HG03095 (cell line): ENCODE measurements at regions not wholly inside any gene's neighbourhood (a gene's known extent, or its start where the extent isn't known, plus 50 kb on each side); places are given as distances from the start of the nearest gene placed in this dataset.
A peak's percentile ranks its signal among the peaks of the same experiment; 100 is the strongest.

Experiments used
- ATAC-seq: cut with Tn5 transposase; IDR thresholded peaks from one replicate; pipeline ENCODE4 v1.9.1; 2021; ENCODE audit warnings: moderate library complexity; ENCODE audit not compliant: unreplicated experiment

DNA sequence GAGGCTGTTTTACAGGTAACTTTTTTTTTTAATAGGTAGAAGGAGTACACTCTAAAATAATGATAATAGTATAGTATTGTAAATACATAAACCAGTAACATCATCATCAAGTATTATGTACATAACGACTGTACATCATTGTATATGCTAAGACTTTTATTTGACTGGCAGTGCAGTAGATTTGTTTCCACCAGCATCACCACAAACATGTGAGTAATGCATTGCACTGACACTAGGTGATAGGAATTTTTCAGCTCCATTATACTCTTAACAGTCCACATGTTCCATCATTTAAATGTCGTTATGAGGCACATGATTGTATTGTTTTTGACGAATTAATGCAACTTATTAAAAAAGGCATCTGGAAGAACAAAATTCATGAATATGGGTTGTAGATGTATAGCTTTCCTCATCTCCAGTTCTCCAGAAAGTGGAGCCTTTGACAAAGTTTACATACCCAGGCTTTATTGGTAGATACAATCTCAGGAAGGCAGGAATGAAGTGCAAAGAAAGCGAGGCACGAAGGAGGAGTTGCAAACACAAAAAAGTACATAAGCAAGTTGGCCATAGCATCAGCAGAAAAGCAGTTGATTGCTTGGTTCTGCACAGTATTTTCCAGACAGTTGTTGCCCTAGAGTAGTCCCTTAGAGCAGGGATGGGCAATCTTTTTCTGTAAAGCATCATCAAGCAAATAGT lies 336.9 kb upstream of the NR3C2 start:
- no peak for ATAC-seq

GRCh38 chr4:148776941-148777340 lies 334.7 kb upstream of the NR3C2 start:
- no peak for ATAC-seq

DNA sequence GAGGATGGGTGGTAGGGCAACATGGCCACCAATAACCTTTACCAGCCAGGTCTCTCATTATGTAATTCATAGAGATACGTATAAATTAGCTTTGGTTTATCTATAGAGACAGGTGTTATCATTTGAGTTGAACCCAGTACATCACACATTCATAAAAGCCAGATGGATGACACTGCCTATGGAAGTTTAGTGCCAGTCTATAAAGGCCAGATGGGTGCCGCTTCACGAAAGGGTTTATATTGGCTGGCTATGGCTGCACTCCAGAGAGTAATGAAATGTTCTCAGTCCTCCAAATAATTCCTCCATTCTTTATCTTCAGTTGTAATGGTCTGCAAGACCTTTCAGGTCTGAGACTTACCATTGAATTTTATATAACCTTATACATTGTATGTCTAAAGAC lies 331.9 kb upstream of the NR3C2 start:
- no peak for ATAC-seq

DNA sequence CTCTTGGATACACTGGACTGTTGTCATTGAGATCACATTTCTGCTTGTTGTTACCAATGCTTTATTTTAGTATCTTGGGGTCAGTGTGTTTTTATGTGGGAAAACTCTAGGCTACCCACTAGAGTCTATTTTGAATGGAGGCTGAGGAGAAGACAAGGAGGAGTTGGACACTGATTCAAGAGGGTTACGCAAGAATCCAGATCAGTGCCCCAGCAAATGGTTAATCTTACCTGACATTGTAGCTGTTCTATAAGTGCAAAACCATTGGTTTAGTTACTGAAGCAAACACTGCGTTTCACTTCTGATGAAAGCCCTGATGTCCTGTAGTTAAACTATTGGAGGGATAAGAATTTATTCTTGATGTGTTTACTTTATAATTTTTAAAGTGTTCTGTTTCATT lies 331.1 kb upstream of the NR3C2 start:
- no peak for ATAC-seq

DNA sequence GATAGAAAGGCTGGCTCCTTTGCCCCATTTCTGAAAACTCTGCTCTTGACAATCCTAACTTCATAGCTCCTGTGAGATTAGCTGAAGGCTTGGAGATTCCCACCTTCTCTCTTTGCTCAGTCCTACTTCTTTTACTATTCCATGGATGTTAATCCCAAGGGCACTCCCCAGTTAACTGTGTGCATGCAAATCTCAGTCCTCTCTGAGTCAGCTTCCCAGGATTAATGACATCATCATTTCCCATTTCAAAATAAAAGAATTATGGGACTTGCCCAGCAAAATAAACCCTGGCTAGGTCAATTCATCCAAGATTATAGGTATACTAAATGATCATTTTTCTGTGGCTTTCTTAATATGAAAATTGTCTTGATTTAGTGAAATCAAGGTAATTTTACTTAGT lies 328.6 kb upstream of the NR3C2 start:
- no peak for ATAC-seq

DNA sequence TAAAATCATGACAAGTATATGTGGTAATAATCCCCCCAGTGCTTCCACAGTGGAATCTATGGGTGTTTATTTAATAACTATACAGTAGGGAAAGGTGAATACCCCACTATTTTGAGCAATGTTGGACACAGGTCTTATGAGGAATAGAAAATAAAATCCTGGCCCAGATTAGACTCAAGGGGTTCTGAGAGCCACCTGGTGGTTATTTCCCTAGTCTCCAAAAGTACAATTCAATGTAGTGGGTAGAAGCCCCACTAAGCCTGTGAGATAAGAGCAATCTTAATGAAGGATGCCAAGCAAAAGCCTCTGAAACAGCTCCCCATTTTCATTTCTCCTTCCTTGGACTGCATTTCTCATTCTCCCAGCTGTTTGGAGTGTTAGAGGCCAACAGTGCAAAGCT lies 328.2 kb upstream of the NR3C2 start:
- ATAC-seq = no peak

GRCh38 chr4:148764720-148765119 lies 322.5 kb upstream of the NR3C2 start:
- ATAC-seq = no peak

GRCh38 chr4:148757171-148757570 lies 315.0 kb upstream of the NR3C2 start:
- ATAC-seq = no peak

- ATAC-seq = no peak
These were observed 307.2 kb upstream of the NR3C2 start for GRCh38 chr4:148749403-148749802.

- no peak for ATAC-seq
These were observed 305.6 kb upstream of the NR3C2 start for GRCh38 chr4:148747721-148748268.

DNA sequence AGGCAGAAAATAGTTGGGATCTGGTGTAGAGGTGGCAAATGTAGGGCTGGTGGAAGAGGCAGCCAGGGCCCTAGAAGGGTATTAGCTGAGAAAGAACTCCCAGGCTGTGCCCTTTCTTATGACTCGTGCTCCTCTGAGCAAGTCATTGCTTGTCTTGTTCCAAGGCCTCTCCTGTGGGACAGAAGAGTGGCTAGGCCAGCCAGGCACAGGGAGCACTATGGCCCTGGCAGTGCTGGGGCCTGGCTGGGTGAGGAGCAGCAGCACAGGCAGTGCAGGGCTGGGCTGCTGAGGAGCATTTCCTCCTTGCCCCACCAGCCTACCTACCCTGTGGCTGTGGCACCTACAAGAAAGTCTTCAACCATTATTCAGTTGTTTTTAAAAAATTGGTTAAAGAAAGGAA lies 298.5 kb upstream of the NR3C2 start:
- no peak for ATAC-seq

- ATAC-seq = no peak
These were observed 295.0 kb upstream of the NR3C2 start for GRCh38 chr4:148737061-148737770.

GRCh38 chr4:148735432-148736155 lies 293.4 kb upstream of the NR3C2 start:
- ATAC-seq = peak; percentile 63

DNA sequence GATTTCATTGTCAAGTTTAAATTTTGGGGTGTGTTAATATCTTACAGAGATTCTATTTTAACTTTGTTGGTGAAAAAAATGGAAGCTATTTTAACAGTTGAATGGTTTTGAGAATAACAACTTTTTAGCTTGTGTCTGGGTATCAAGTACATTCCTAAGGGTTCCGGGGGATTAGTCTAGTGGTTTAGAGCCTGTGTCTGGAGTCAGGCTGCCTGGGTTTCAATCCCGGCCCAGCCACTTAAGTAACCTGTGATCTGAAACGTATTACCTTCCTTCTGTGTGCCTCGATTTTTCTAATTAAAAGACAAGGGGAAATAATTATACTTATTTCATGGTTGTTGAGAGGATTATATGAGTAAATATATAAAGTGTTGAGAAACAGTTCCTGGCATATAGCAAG lies 288.6 kb upstream of the NR3C2 start:
- no peak for ATAC-seq

DNA sequence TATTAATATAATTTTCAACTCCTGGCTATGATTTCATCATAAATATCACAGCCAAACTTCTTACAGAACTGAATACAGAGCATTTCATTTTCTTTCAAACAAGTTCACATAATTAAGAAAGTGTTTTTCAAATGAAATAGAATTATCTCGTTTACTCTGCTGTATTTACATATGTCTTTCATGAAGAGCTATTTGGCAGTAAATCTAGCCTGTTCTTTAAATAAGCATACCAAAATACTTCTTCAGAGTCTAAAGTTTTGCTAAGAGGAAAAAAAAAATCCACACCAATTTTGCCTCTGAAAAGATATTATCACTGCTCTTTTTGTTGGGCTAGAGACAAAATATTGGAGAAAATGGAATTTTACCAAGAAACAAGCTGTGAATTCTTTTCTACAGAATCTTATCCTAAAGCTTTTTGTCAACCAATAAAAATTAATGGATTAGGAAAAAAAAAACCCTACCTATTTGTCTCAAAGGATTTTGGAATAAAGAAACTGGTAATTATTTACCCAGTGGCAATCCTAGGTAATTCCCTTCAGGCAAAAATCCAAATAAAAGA lies 287.9 kb upstream of the NR3C2 start:
- no peak for ATAC-seq

DNA sequence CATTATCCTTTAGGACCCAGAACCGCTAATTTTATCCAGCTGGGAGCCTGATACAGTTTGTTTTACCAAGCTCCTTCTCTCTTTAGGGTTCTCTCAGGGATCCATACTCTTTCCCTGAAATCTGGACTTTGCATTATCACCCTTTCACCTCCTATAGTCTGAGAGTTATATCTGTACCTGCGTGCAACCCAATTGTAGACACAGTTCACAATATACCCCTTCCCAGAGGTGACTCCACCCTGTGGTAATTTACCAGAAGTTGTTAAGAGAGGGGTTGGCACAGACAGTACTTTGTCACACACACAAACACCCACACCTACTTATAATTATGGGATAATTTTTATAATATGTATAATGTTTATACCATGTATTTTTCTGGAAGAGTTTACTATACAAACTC lies 275.8 kb upstream of the NR3C2 start:
- no peak for ATAC-seq

- ATAC-seq = no peak
These were observed 274.3 kb upstream of the NR3C2 start for GRCh38 chr4:148716431-148717052.

- ATAC-seq = no peak
These were observed 262.1 kb upstream of the NR3C2 start for GRCh38 chr4:148704291-148704690.

DNA sequence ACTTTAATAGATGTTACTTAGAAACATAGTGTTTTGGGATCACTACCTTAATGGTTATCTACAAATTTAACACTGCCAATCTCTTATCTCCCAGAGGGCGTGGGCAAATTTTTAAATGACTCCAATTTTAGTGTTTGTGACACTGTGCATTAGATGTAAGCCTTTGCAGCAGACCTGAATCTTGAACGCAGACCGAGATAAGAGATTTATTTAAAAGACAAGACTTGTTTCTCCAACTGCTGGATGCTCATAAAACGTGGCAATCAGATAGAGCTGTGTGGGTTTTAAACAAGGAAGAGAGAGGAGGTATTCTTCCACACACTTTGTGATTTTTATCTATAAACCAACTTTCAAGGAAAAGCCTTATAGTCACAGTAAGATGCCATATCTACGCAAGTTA lies 252.5 kb upstream of the NR3C2 start:
- ATAC-seq = no peak

- no peak for ATAC-seq
These were observed 251.9 kb upstream of the NR3C2 start for GRCh38 chr4:148693913-148694649.
